ENCODE measurements at regions not wholly inside any gene's neighbourhood (a gene's known extent, or its start where the extent isn't known, plus 50 kb on each side); places are given as distances from the start of the nearest gene placed in this dataset.

- TF ChIP-seq CTCF (IDR thresholded peaks at IDR 0.05) (no peak), POLR2A (IDR thresholded peaks at IDR 0.05) (no peak)
Measured at GRCh38 chr4:1515763-1516162, 109.5 kb upstream of the NKX1-1 start.

Data from Peyer's patch (tissue), 4 donors.